Choroid plexus epithelial cell (primary cell): ENCODE measurements at regions not wholly inside any gene's neighbourhood (a gene's known extent, or its start where the extent isn't known, plus 50 kb on each side); places are given as distances from the start of the nearest gene placed in this dataset.
A peak's percentile ranks its signal among the peaks of the same experiment; 100 is the strongest.

ENCODE experiments used
- DNase-seq: peaks from one replicate; pipeline ENCODE4 v3.0.0-alpha.2; 2010; ENCODE audit warnings: low read depth
- H3K4me3 ChIP-seq: 2 replicates; pipeline ENCODE4 v1.5.1; 2011; ENCODE audit warnings: low read depth, mild to moderate bottlenecking, control low read depth, low read length, moderate library complexity
- CTCF ChIP-seq: conservative IDR thresholded peaks from 2 replicates; pipeline ENCODE4 v1.5.1; 2011; ENCODE audit warnings: low read depth, mild to moderate bottlenecking, control low read depth, inconsistent platforms, low read length, moderate library complexity

- no peak overlapping the region for H3K4me3 ChIP-seq
- TF ChIP-seq CTCF = no peak
- DNase-seq = no peak
Measured at GRCh38 chr15:62593681-62594399, 428.8 kb upstream of the C2CD4B start.

DNA sequence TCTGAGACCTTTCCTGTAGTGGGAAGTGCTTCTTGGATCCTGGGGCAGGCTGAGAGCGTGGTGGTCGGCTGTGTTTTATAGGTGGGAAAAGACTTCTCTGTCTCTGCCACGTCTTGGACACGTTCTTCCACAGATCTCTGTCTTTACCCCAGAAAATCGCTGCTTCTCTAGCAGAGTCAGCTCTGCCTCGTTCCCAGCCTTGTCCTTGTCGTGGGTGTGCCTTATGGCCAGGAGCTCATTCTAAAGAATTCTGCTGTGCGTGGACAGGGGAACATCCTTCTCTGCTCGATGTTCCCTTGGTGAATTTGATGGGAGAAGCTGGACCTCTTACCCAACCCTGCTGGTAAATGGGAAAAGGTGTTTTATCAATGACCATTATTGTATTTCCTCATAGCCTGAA lies 433.1 kb upstream of the C2CD4B start:
- TF ChIP-seq CTCF = no peak
- no peak overlapping the region for H3K4me3 ChIP-seq
- DNase-seq = no peak

DNA sequence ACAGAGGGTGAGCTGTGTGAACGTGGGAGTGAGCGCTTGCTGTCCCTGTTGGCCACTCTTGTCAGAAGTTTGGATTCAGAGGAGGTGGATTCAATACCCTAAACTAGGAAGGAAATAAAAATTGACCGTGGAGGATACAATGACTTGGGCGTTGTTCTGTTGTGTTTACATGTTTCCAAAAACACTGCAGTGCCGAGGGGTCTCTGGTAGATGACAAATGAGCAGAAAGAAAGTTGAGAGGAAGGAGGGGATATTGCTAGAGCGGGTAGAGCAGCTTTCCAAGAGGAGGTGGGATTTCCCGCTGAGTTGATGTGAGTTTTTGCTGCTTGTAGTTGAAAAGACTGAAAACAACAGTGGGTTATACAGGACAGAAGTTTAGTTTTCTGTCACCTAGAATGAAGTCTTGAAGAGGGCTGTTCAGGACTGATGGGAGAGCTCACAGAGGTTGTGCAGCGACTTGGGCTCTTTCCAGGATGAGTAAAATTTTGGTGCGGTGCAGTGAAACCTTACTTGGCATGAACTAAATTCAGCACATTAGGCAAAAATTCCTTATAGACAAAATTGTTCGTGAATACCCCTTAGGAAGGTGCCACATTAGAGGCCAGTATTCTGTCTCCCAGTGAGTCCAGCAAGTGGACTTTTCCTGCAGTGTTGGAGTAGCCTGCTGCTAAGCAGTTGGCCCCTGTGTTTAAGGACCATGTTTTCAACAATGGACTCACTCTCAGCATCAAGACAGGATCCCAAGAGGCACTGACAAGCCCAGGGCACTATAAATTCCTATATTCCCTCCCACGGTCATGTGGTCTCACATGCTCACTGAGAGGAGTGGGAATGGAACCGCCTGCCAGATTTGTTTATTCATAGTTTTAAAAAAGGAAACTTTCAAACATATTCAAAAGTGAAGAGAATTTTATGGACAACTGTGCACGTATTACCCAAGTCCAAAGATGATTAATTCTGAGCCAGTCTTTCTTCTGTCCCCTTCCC lies 435.0 kb upstream of the C2CD4B start:
- no peak overlapping the region for H3K4me3 ChIP-seq
- TF ChIP-seq CTCF = no peak

DNA sequence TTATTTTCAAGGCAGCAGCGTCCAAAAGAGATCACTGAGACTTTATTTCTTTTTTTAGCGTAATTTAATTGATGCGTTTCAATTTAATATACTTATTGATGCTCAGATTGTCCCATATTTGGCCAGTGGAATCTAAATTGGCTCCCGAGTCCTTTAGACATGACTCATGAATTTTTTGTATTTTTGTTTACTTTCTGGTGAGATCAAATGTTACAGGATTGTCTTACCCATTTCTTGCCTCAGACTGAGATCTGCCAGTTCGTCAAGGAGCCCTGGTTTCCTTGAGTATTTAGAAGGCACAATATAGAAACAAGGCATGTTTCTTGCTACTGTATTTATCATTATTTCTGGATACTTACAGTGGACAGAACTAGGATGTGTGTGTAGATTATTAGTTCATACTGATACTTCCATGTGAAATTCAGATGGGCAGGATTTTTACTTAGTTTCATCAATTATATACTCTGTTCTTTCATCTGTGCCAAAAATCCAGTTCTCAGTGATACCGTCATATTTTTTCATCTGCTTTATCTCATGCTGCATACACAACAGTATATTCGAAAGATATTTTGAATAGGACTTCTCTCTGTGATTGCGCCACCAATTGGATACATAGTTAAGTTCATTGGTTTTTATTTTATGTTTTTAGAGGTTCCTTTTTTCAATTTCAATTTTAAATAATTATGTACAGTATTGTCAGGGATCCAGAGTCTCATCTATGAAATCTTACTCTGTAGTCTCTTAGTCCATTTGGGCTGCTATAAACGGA lies 436.9 kb upstream of the C2CD4B start:
- no peak for TF ChIP-seq CTCF
- no peak overlapping the region for H3K4me3 ChIP-seq
- DNase-seq = peak; percentile 26

More for the DNA sequence above, 435.0 kb upstream of the C2CD4B start:
- DNase-seq = no peak

DNA sequence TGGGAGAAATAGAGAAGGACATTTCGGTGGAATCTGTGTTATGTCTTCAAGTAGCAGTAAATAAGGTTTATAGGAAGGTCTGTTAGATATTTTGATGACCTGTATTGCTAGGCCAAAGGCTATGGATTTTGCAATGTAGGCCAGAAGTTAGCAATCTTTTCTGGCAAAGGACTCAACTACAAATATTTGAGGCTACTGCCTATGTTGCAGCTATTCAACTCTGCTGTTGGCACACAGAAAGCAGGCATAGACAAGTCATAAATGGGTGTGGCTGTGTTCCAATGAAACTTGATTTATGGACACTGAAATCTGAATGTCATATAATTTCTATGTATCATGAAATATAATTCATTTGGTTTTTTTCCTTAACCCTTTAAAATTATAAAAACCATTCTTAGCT lies 438.7 kb upstream of the C2CD4B start:
- peak; percentile 43 for DNase-seq
- H3K4me3 ChIP-seq = no peak overlapping the region
- TF ChIP-seq CTCF = no peak

DNA sequence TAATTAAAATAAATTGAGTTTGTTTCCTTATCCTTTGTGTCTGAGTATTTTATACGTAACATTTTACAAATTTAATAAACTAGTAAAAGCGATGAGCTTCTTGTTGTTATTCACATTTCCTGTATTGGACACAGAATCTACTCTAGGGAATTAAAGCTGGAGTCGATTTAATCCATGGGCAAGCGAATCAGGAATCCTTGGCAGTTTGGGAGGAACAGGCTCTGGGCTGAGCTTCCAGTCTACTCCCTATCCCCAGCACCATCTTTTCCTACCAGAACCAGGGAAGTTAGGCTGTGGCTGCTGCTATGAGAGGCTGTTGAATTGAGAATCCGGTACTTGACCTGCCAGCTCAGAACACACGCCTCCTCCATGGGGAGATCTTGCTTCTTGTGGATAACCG lies 437.3 kb upstream of the TPM1 start:
- TF ChIP-seq CTCF = no peak
- DNase-seq = no peak
- no peak overlapping the region for H3K4me3 ChIP-seq
